ENCODE measurements at regions not wholly inside any gene's neighbourhood (a gene's known extent, or its start where the extent isn't known, plus 50 kb on each side); places are given as distances from the start of the nearest gene placed in this dataset.
"Not testable (repeated sequence)": the region's sequence is repeated elsewhere in the genome, so short reads cannot be mapped to it uniquely, and the experiment has no call there.

DNA sequence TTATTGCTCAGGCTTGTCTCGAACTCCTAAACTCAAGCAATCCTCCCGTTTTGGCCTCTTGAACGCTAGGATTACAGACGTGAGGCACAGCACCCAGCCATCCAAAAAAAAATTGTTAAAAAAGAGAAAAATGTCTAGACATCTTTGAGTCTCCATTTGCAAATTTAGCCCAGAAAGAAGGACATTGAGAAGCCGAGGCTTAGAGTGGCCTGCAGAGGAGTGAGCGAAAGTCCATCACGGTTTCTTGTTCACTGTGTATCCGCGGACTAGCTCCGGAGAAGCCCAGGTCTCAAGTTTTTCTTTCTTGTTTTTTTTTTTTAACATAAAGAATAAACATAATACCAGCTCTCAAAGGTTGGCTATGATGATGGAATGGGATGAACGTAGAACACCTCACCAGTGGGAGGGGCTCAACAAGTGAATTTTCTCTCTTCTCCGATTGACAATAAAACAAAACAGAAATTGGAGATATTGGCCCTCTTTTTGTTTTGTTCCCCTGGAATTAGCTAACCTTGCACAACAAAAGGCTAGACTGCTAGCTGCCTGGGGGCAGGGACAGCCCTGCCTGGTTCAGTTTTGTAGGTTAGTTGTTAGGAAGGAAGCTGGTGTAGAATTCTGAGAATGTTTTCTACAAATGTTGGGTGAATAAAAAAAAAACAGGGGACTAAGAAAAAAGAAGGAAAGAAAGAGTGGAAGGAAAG lies 163.4 kb downstream of the MYCN start:
- DNase-seq (ENCODE audit: low read depth), result no peak

DNA sequence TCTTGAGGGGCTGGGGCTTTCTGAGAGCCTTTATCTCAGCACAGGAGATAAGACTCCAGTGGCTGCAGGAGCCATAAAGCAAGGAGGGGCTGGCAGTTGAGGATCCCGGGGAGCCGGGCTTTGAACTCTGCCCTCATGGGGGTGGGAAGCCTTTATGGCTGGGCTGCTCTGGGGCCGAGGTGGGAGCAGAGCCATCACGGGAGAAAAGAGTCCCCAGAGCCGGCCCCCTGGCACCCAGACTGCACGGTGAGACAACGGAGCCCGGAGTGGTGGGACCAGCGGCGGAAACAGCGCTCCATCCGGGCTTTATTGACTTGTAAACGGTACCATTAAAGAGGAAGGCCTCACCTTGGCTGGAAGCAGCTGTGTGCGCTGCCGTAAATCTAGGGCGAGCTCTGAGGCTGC lies 162.6 kb downstream of the MYCN start:
- DNase-seq (ENCODE audit: low read depth), result no peak

GRCh38 chr2:16102358-16102975 lies 162.1 kb downstream of the MYCN start:
- DNase-seq (ENCODE audit: low read depth), result no peak

GRCh38 chr2:16101196-16101595 lies 160.8 kb downstream of the MYCN start:
- no peak for DNase-seq (ENCODE audit: low read depth)

DNA sequence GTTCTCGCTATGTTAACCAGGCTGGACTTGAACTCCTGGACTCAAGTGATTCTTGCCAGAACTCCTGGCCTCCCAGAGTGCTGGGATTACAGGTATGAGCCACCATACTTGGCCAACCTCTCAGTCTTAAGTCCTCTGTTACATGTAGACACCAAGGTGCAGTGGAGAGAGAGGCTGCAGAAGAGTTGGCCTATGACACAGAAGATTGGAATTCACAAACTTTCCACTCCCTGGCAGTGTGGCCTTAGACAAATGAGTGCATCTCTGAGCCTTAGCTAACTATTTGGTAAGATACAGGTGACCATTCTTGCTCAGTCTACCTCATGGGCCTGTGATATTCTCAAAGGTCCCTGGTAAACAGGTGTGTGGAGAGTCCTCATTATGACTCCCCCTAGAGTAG lies 159.7 kb downstream of the MYCN start:
- DNase-seq (ENCODE audit: low read depth), result no peak

GRCh38 chr2:16099326-16099725 lies 159.0 kb downstream of the MYCN start:
- DNase-seq (ENCODE audit: low read depth), result no peak

- no peak for DNase-seq (ENCODE audit: low read depth)
Measured at GRCh38 chr2:16096962-16097361, 156.6 kb downstream of the MYCN start.

- not testable (repeated sequence) for DNase-seq (ENCODE audit: low read depth)
Measured at GRCh38 chr2:16095483-16095882, 155.1 kb downstream of the MYCN start.

DNA sequence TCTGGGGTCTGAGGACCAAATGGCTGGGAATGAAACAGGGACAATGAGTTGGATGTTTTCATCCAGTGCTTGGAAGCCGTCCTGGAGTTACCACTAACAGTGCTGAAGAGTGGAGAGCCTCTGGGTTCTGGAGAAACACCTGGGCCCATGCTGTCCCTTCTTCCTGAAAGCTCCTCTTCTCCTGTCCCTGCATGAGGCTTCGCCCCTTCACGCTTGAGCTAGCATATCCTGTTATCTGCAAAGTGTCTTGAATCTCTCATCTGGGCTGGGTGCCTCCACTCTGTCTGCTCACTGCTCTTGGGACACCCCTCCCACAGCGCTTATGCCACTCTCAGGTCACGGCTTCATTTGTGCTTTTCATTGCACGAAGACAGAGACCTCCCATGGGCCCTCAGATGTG lies 154.5 kb downstream of the MYCN start:
- DNase-seq (ENCODE audit: low read depth), result no peak

DNA sequence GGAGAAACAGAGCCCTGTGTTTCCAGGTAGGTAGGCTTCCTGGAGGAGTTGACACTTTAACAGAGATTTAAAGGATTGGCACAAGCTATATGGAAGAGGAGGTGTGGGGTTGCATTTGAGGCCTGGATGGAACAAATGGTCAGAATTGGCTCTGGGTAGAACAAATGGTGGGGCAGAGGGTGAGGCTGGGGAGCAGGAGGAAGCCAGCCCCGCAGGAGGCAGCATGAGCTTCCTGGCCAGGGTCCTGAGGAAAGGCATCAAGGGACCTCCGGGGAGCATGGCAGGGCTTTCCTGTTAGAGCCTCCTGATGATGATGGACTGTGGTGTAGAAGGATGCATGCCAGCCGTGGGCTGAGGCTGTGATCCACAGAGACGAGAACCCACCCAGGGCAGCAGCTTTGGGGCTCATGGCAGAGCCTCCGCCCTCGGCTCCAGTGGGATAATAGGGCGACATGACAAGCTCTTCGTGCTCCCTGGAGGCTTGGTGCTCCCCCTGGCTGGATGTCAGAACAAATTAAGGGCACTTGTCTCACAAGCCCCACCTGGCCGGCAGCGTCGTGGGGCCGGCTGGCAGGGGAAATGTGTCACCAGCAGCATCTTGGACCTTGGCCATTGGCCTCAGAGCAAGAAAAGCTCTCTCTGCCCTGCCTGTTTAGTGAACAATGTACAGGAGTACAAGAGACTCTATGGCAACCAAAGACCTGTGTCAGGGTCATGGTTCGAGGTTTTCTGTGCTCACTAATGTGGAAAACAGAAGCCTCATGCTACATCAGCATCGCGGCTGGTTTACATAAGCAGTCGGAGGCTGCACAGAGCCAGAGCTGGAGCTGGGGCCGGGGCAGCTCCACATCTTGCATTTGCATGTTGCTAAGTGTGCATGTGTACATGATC lies 153.5 kb downstream of the MYCN start:
- DNase-seq (ENCODE audit: low read depth), result no peak

DNA sequence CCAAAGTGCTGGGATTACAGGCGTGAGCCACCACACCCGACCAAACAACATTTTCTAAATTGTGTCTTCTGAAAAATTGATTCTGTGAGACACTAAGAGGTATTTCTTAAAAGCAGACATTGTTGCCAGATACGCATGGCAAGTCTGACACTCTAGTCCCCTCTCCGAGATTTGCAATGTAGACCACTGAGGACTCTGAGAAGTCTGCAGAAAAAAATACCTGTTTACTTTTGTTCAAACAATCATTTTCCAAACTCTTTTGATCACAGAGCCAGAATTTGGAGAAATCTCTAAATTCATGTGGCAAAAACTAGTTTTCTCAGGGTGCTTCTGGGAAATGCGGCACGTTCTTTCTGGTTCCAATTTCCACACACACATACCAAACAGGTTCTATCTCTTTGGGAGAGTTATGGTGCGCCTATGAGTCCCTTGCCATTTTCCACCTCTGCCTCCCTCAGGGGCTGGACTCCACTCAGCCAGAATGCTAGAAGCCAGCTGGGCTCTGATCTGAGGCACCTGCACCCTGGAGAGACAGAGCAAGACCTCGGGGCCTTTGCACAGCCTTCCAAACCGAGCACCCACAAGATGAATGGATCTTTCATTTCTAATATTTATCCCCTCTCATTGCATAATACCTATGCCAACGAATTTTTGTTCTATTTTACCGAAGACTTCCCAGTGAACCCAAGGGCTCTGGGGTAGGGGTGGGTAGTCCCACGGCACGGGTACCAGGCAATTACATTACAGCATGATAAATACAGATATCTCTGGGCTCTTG lies 152.7 kb downstream of the MYCN start:
- no peak for DNase-seq (ENCODE audit: low read depth)

DNA sequence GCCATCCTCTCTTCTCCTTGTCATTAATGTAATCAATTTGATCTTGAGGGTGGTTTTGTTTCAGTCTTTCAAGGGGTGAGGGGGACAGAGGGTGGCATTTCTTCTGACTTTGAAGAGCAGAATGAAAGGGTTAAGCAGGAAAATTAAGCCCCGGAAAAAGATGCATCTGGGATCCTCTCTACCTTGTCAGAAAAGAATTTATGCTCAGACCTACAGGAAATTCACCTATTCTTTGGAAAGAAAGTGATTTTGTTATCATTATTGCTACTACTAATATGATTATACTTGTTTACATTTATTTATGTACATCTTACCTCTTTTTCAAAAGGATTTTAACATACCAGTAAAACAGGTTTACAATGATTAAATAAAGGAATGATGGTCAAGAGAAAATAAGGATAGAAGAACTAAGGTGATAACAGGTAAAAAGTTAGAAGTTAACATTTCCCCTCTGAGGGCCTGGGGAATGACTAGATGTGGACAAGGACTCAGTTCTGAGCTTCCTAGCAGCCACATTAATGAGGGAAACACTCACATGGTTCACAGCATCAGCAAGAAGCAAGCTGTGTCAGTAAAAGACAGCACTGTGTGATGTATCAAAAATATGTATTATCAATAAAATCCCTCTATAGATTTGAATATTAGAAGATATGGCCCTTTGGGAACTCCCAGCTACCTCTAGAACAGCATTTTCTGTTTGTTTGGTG lies 151.4 kb downstream of the MYCN start:
- no peak for DNase-seq (ENCODE audit: low read depth)

GRCh38 chr2:16090650-16091575 lies 150.6 kb downstream of the MYCN start:
- DNase-seq (ENCODE audit: low read depth), result no peak

GRCh38 chr2:16089491-16089890 lies 149.1 kb downstream of the MYCN start:
- DNase-seq (ENCODE audit: low read depth), result not testable (repeated sequence)

DNA sequence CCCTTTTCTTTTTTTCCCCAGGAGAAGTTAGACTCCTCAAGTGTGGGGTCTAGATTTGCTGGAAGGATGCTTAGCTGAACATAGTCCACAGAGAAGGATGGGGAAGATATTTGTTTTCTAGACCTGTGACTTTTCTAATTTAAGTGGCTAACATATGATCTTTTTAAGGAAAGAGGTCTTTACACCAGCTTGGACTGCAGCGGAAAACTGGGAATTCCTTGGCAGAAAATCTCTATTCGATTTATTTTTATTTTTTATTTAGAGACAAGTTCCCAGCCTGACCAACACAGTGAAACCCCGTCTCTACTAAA lies 148.4 kb downstream of the MYCN start:
- DNase-seq (ENCODE audit: low read depth), result no peak

- no peak for DNase-seq (ENCODE audit: low read depth)
Measured at GRCh38 chr2:16088035-16088801, 147.9 kb downstream of the MYCN start.

GRCh38 chr2:16086136-16086535 lies 145.8 kb downstream of the MYCN start:
- DNase-seq (ENCODE audit: low read depth), result not testable (repeated sequence)

DNA sequence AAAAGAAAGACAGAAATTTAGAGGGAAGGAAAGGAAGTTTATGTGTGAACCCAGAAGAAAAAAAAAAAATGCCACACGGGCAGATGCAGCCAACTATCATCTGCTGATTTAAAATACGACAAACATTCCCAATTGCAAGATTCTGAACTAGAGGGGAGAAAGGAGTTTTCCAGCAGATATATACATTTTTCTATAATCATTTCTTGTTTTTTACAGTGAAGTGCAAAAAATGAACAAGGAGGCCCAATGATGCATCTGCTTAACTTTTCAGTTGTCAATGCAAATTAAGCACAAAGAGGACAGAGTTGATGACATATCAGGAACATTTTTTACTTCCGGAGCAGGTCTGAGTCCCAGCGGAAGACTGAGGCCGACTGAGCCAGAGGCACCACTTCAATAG lies 144.7 kb downstream of the MYCN start:
- no peak for DNase-seq (ENCODE audit: low read depth)

DNA sequence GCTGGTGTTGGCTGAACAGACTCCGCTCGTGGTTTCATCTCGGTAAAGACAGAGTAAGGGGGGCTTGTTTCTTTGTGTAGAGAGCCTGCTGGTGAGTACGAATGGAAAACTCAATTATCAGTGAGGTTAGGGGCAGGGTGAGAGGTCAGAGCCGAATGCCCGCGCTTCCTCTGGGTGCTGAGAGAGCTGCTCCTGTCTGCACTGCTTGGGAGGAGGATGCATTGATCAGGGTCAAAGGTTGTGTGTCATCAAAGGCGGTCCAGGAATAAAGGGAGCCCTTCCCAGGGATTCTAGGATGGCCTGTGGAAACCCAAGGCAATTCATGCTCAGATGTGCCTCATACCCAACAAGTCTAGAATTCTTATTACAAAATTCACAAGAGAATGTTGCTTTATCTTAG lies 143.9 kb downstream of the MYCN start:
- DNase-seq (ENCODE audit: low read depth), result no peak

GRCh38 chr2:16082276-16082675 lies 141.9 kb downstream of the MYCN start:
- DNase-seq (ENCODE audit: low read depth), result no peak

Measured in amniotic epithelial cell (primary cell).